Body of pancreas (tissue), 4 donors: ENCODE measurements at regions not wholly inside any gene's neighbourhood (a gene's known extent, or its start where the extent isn't known, plus 50 kb on each side); places are given as distances from the start of the nearest gene placed in this dataset.

Source experiments
- ATAC-seq: fragments of 150-250 bp; one replicate; pipeline ENCODE4 v1.9.1; 2016
- DNase-seq, 4 donors: peaks; one replicate each; pipeline ENCODE4 v3.0.0-alpha.2; 2019
- H3K27ac ChIP-seq, 4 donors: fragments of 200-600 bp; sonication (generic); 1 replicate in 3 of 4; 2 replicates in 1 of 4; pipeline versions ENCODE4 v1.5.1 to v1.6.1; 2016 to 2019; ENCODE audit warnings: mild to moderate bottlenecking in 1 of 4, mixed read lengths in 1 of 4, moderate library complexity in 1 of 4
- H3K27me3 ChIP-seq, 2 donors: fragments of 200-600 bp; sonication (generic); one replicate each; pipeline ENCODE4 v1.6.0; 2016; ENCODE audit warnings: mild to moderate bottlenecking in 1 of 2
- H3K36me3 ChIP-seq, 2 donors: fragments of 200-600 bp; sonication (generic); replicated peaks in 1 of 2; 2 replicates each; pipeline ENCODE4 v1.5.1; 2016; ENCODE audit warnings: low read depth in 2 of 2; ENCODE audit not compliant: insufficient read depth in 1 of 2
- H3K4me1 ChIP-seq: fragments of 200-600 bp; sonication (generic); one replicate; pipeline ENCODE4 v1.6.0; 2016
- H3K4me3 ChIP-seq, 2 donors: fragments of 200-600 bp; sonication (generic); 1 replicate in 1 of 2; 2 replicates in 1 of 2; pipeline ENCODE4 v1.5.1; 2016 to 2019
- H3K9me3 ChIP-seq, 3 donors: fragments of 200-600 bp; sonication (generic); 1 replicate in 2 of 3; 2 replicates in 1 of 3; pipeline ENCODE4 v1.5.1; 2016
- CTCF ChIP-seq, 7 experiments: fragments of 450-650 bp in 4 of 7; fragments of 200-600 bp in 3 of 7; sonication (generic) in 3 of 7; IDR thresholded peaks; one replicate each; pipeline ENCODE4 v1.5.1; 2016 to 2019; ENCODE audit warnings: antibody characterized with exemption in 7 of 7
- POLR2A ChIP-seq, 3 donors: fragments of 450-650 bp; IDR thresholded peaks; one replicate each; pipeline ENCODE4 v1.6.1; 2016; ENCODE audit warnings: antibody characterized with exemption in 3 of 3, mild to moderate bottlenecking in 2 of 3
- WGBS, 2 donors: methylation state at CpG; one replicate each; pipeline ENCODE4 v1.1.5; 2017; 5-methylcytosine and 5-hydroxymethylcytosine counted together
- intact Hi-C: fragments of 100-400 bp; cut with DNase I; formaldehyde crosslinking; loops from one replicate; pipeline ENCODE4 v1.15.1; 2023

- H3K4me3 ChIP-seq = no peak overlapping the region
- TF ChIP-seq POLR2A (IDR thresholded peaks at IDR 0.05) (no peak), CTCF (IDR thresholded peaks at IDR 0.05) (no peak)
- no peaks in the 10 kb centered on the region for H3K4me1 ChIP-seq
- H3K9me3 ChIP-seq = no peaks in the 10 kb centered on the region
- ATAC-seq = no peak
- no peaks in the 10 kb centered on the region for H3K36me3 ChIP-seq
- H3K27me3 ChIP-seq = no peaks in the 10 kb centered on the region
- WGBS, 2 donors = 85 to 86% methylated on average over 1 of the region's 1 CpG
- no peak for DNase-seq
- no peak overlapping the region for H3K27ac ChIP-seq
- intact Hi-C loops = no loop called here
These were observed 178.4 kb downstream of the MTX2 start for GRCh38 chr2:176447616-176448015.

- Histone ChIP-seq H3K27me3 (no peaks in the 10 kb centered on the region), H3K4me1 (no peaks in the 10 kb centered on the region), H3K9me3 (no peaks in the 10 kb centered on the region), H3K4me3 (no peak overlapping the region), H3K36me3 (no peaks in the 10 kb centered on the region), H3K27ac (no peak overlapping the region)
- no peak for TF ChIP-seq POLR2A (IDR thresholded peaks at IDR 0.05)
- TF ChIP-seq CTCF (IDR thresholded peaks at IDR 0.05) = no peak
- 59 to 66% methylated on average over 3 of the region's 3 CpGs for WGBS, 2 donors
- ATAC-seq (no peak), DNase-seq (no peak)
- intact Hi-C loops = no loop called here
These were observed 180.6 kb downstream of the MTX2 start for GRCh38 chr2:176449852-176450251.

GRCh38 chr2:176453784-176454183 lies 184.5 kb downstream of the MTX2 start:
- H3K9me3 ChIP-seq = no peaks in the 10 kb centered on the region
- H3K4me3 ChIP-seq = no peak overlapping the region
- intact Hi-C loops = no loop called here
- 45 to 50% methylated on average over 2 of the region's 2 CpGs for whole genome bisulfite sequencing, 2 donors
- no peaks in the 10 kb centered on the region for H3K36me3 ChIP-seq
- H3K4me1 ChIP-seq = no peaks in the 10 kb centered on the region
- ATAC-seq = no peak
- no peaks in the 10 kb centered on the region for H3K27me3 ChIP-seq
- DNase-seq = no peak
- H3K27ac ChIP-seq = no peak overlapping the region
- TF ChIP-seq CTCF (IDR thresholded peaks at IDR 0.05) = no peak
- TF ChIP-seq POLR2A (IDR thresholded peaks at IDR 0.05) = no peak

GRCh38 chr2:176454893-176455815 lies 185.9 kb downstream of the MTX2 start:
- 9 to 12% methylated on average over 11 of the region's 11 CpGs for WGBS, 2 donors
- no peaks in the 10 kb centered on the region for H3K4me1 ChIP-seq
- TF ChIP-seq POLR2A (IDR thresholded peaks at IDR 0.05) (no peak), CTCF (IDR thresholded peaks at IDR 0.05) (peak; percentile 75 to 93 (median 82))
- H3K4me3 ChIP-seq = no peak overlapping the region
- ATAC-seq (peak; percentile 71), DNase-seq (peak; percentile 79 to 89 (median 84))
- intact Hi-C loops = loop anchor here (5.0 kb wide), 1 partner anchor 313 kb away; no protein-coding TSS in a partner anchor
- H3K9me3 ChIP-seq = no peaks in the 10 kb centered on the region
- H3K27ac ChIP-seq = no peak overlapping the region
- H3K36me3 ChIP-seq = no peaks in the 10 kb centered on the region
- H3K27me3 ChIP-seq = no peaks in the 10 kb centered on the region
